ENCODE measurements at regions not wholly inside any gene's neighbourhood (a gene's known extent, or its start where the extent isn't known, plus 50 kb on each side); places are given as distances from the start of the nearest gene placed in this dataset.

DNA sequence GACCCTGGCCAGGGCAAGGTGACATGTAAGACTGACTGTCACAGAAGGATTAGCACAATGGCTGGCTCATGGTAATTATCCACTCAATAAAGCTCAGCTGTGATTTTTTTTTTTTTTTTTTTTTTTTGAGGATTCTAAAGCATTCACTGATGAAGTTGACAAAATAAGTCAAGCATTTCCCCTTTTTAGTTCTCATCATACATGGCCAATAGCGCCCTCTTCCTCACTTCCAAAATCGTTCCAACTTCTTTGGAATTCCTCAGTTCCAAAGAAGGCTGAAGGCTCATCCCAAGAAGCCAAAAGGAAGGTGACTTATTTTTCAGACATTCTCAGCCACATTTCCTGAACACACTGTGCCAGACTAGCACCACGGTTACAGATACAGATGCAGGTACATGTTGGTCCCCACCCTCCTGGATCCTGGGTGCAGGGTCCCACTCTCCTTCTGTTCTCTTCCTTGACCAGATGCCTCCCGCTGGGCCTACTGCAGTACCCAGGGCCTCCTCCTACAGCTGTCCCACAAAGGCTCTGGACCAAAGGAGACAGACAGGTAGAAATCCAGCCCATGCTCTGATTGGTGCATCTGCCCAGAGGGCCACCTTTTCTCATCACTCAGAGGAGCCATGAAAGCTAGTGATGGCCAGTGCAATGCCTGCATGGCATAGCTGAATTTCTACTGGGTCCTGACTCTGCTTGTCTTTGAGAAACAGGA lies 202.6 kb downstream of the UACA start:
- DNase-seq = peak in 1 of 2 donors; percentile 9
- 87 to 88% (median 88%) methylated on average over 4 of the region's 4 CpGs for WGBS, 5 donors
- no peak for TF ChIP-seq EP300 (IDR thresholded peaks at IDR 0.05)
- TF ChIP-seq, protein P1, sequence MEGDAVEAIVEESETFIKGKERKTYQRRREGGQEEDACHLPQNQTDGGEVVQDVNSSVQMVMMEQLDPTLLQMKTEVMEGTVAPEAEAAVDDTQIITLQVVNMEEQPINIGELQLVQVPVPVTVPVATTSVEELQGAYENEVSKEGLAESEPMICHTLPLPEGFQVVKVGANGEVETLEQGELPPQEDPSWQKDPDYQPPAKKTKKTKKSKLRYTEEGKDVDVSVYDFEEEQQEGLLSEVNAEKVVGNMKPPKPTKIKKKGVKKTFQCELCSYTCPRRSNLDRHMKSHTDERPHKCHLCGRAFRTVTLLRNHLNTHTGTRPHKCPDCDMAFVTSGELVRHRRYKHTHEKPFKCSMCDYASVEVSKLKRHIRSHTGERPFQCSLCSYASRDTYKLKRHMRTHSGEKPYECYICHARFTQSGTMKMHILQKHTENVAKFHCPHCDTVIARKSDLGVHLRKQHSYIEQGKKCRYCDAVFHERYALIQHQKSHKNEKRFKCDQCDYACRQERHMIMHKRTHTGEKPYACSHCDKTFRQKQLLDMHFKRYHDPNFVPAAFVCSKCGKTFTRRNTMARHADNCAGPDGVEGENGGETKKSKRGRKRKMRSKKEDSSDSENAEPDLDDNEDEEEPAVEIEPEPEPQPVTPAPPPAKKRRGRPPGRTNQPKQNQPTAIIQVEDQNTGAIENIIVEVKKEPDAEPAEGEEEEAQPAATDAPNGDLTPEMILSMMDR (IDR thresholded peaks at IDR 0.05) = no peak
- TF ChIP-seq POLR2AphosphoS5 (IDR thresholded peaks at IDR 0.05) = no peak
- no peak for TF ChIP-seq POLR2A (IDR thresholded peaks at IDR 0.05)
- H3K4me3 ChIP-seq = no peak overlapping the region
- H3K27ac ChIP-seq = no peak overlapping the region
- H3K36me3 ChIP-seq = no peaks in the 10 kb centered on the region
- no peaks in the 10 kb centered on the region for H3K27me3 ChIP-seq
- intact Hi-C loops (cut with DNase I; ENCODE audit: low total_unique reads) = no loop called here
- H3K4me1 ChIP-seq = peaks cover 9 to 19% (median 12%) of the 10 kb centered on the region in 4 donors
- no peaks in the 10 kb centered on the region for H3K9me3 ChIP-seq

DNA sequence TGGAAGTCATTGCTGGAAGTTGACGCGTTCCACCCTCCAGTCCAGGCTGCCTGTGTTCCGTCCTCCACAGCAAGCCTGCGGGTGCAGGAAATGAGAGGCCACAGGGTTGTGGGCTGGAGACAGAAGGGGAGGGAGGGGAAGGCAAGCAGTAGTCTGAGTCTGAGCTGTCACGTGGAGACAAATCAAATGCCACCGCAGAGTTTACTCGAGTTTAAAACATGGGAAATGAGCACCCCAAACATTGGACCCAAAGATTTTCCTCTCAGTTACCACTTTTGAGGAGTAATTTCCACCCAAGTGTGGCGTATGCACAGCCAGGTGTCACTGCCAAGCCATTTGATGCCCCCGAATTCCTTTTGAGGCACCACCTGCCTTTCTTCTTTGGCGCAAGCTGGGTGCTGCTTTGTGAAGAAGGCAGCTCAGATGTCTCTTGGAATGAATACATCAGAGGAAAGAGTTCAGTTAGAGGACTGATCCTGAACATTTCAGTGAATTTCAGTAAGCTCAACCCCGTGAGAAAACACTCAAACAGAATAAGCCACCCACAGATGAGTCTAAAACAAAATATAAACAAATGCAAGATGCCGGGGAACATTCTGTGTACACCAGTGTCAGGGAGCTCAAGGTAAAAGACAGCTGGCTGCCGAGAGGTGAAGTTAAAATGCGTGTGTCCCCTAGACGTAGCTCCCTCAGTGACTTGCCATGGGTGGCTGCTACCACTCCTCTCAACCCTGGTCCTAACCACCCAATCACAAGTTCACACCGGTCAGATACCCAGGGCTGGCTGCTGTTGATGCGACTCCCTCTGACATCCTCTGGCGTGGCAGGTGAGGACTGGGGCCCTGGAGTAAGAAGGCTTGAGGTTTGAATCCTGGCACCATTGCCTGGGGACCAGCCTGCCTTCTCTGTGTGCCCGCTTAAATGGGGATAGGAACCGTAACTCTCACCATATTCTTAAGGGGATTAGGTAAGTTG lies 203.8 kb downstream of the UACA start:
- H3K4me1 ChIP-seq = peaks cover 9 to 19% (median 12%) of the 10 kb centered on the region in 4 donors
- H3K36me3 ChIP-seq = no peaks in the 10 kb centered on the region
- TF ChIP-seq POLR2A (IDR thresholded peaks at IDR 0.05) = no peak
- peak in 1 of 3 donors; percentile 11 for TF ChIP-seq POLR2AphosphoS5 (IDR thresholded peaks at IDR 0.05)
- H3K27ac ChIP-seq = no peak overlapping the region
- H3K4me3 ChIP-seq = no peak overlapping the region
- no peaks in the 10 kb centered on the region for H3K27me3 ChIP-seq
- intact Hi-C loops (cut with DNase I; ENCODE audit: low total_unique reads) = no loop called here
- H3K9me3 ChIP-seq = no peaks in the 10 kb centered on the region
- WGBS, 5 donors = 51 to 56% (median 55%) methylated on average over 20 of the region's 20 CpGs
- DNase-seq = peak; percentile 38 to 82

- H3K27ac ChIP-seq = no peak overlapping the region
- H3K27me3 ChIP-seq = no peaks in the 10 kb centered on the region
- WGBS, 5 donors = 82 to 87% (median 86%) methylated on average over 10 of the region's 10 CpGs
- TF ChIP-seq, protein P1 (IDR thresholded peaks at IDR 0.05) = no peak
- no peak for TF ChIP-seq POLR2A (IDR thresholded peaks at IDR 0.05)
- TF ChIP-seq EP300 (IDR thresholded peaks at IDR 0.05) = no peak
- TF ChIP-seq POLR2AphosphoS5 (IDR thresholded peaks at IDR 0.05) = no peak
- no peak for DNase-seq
- H3K4me1 ChIP-seq = peaks cover 9 to 19% (median 12%) of the 10 kb centered on the region in 4 donors
- H3K4me3 ChIP-seq = no peak overlapping the region
- H3K9me3 ChIP-seq = no peaks in the 10 kb centered on the region
- intact Hi-C loops (cut with DNase I; ENCODE audit: low total_unique reads) = no loop called here
- H3K36me3 ChIP-seq = no peaks in the 10 kb centered on the region
Measured at GRCh38 chr15:70558406-70559264, 204.7 kb downstream of the UACA start.

GRCh38 chr15:70557521-70558258 lies 205.7 kb downstream of the UACA start:
- Histone ChIP-seq H3K27me3 (no peaks in the 10 kb centered on the region), H3K9me3 (no peaks in the 10 kb centered on the region), H3K4me1 (peaks cover 9 to 19% (median 12%) of the 10 kb centered on the region in 4 donors), H3K36me3 (no peaks in the 10 kb centered on the region), H3K27ac (no peak overlapping the region), H3K4me3 (no peak overlapping the region)
- intact Hi-C loops (cut with DNase I; ENCODE audit: low total_unique reads) = no loop called here
- DNase-seq = peak in 1 of 2 donors; percentile 19
- 66 to 85% (median 75%) methylated on average over 3 of the region's 3 CpGs for WGBS, 5 donors
- TF ChIP-seq, protein P1 (IDR thresholded peaks at IDR 0.05) = no peak
- no peak for TF ChIP-seq POLR2A (IDR thresholded peaks at IDR 0.05)
- no peak for TF ChIP-seq EP300 (IDR thresholded peaks at IDR 0.05)
- no peak for TF ChIP-seq POLR2AphosphoS5 (IDR thresholded peaks at IDR 0.05)

Data from stomach (tissue), 8 donors.